K562 (cell line): ENCODE measurements at regions not wholly inside any gene's neighbourhood (a gene's known extent, or its start where the extent isn't known, plus 50 kb on each side); places are given as distances from the start of the nearest gene placed in this dataset.

Source experiments
- TCF7 ChIP-seq: sonication (generic); IDR thresholded peaks from 2 replicates; pipeline ENCODE4 v1.6.1; 2016; ENCODE audit warnings: antibody characterized with exemption, borderline replicate concordance
- THRAP3 ChIP-seq: fragments of 450-650 bp; IDR thresholded peaks from 2 replicates; pipeline ENCODE4 v1.6.1; 2016; ENCODE audit warnings: mild to moderate bottlenecking, inconsistent platforms, borderline replicate concordance
- TF ChIP-seq, protein P1 (sequence below): fragments of 450-650 bp; IDR thresholded peaks from 2 replicates; pipeline ENCODE4 v1.6.1; 2016; ENCODE audit warnings: mild to moderate bottlenecking, moderate library complexity

DNA sequence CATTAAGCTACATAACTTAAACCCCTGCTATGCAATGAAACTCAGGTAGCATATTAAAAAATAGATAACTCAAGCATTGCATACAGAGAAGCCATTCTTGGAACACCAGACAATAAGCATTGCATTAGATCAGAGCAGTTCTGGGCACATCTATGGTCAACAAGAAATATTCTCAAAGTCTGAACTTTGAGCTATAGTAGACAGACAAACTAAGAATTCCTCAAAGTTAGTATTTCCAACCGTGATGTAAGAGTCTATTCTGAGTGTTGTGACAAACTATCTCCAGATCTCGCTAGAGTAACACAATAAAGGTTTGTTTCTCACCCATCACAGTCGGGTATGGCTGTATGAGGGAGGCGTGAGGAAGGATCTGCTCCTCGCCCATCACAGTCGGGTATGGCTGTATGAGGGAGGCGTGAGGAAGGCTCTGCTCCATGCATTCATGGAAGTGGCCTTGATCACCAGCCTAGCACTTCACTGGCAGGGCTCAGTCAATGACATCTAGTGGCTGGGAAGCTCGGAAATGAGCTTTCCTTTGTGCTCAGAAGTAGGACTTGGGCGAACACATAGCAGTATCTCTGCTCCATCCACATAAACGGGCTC, 61.6 kb upstream of the ANKRD1 start (continued):
- TF ChIP-seq, protein P1, sequence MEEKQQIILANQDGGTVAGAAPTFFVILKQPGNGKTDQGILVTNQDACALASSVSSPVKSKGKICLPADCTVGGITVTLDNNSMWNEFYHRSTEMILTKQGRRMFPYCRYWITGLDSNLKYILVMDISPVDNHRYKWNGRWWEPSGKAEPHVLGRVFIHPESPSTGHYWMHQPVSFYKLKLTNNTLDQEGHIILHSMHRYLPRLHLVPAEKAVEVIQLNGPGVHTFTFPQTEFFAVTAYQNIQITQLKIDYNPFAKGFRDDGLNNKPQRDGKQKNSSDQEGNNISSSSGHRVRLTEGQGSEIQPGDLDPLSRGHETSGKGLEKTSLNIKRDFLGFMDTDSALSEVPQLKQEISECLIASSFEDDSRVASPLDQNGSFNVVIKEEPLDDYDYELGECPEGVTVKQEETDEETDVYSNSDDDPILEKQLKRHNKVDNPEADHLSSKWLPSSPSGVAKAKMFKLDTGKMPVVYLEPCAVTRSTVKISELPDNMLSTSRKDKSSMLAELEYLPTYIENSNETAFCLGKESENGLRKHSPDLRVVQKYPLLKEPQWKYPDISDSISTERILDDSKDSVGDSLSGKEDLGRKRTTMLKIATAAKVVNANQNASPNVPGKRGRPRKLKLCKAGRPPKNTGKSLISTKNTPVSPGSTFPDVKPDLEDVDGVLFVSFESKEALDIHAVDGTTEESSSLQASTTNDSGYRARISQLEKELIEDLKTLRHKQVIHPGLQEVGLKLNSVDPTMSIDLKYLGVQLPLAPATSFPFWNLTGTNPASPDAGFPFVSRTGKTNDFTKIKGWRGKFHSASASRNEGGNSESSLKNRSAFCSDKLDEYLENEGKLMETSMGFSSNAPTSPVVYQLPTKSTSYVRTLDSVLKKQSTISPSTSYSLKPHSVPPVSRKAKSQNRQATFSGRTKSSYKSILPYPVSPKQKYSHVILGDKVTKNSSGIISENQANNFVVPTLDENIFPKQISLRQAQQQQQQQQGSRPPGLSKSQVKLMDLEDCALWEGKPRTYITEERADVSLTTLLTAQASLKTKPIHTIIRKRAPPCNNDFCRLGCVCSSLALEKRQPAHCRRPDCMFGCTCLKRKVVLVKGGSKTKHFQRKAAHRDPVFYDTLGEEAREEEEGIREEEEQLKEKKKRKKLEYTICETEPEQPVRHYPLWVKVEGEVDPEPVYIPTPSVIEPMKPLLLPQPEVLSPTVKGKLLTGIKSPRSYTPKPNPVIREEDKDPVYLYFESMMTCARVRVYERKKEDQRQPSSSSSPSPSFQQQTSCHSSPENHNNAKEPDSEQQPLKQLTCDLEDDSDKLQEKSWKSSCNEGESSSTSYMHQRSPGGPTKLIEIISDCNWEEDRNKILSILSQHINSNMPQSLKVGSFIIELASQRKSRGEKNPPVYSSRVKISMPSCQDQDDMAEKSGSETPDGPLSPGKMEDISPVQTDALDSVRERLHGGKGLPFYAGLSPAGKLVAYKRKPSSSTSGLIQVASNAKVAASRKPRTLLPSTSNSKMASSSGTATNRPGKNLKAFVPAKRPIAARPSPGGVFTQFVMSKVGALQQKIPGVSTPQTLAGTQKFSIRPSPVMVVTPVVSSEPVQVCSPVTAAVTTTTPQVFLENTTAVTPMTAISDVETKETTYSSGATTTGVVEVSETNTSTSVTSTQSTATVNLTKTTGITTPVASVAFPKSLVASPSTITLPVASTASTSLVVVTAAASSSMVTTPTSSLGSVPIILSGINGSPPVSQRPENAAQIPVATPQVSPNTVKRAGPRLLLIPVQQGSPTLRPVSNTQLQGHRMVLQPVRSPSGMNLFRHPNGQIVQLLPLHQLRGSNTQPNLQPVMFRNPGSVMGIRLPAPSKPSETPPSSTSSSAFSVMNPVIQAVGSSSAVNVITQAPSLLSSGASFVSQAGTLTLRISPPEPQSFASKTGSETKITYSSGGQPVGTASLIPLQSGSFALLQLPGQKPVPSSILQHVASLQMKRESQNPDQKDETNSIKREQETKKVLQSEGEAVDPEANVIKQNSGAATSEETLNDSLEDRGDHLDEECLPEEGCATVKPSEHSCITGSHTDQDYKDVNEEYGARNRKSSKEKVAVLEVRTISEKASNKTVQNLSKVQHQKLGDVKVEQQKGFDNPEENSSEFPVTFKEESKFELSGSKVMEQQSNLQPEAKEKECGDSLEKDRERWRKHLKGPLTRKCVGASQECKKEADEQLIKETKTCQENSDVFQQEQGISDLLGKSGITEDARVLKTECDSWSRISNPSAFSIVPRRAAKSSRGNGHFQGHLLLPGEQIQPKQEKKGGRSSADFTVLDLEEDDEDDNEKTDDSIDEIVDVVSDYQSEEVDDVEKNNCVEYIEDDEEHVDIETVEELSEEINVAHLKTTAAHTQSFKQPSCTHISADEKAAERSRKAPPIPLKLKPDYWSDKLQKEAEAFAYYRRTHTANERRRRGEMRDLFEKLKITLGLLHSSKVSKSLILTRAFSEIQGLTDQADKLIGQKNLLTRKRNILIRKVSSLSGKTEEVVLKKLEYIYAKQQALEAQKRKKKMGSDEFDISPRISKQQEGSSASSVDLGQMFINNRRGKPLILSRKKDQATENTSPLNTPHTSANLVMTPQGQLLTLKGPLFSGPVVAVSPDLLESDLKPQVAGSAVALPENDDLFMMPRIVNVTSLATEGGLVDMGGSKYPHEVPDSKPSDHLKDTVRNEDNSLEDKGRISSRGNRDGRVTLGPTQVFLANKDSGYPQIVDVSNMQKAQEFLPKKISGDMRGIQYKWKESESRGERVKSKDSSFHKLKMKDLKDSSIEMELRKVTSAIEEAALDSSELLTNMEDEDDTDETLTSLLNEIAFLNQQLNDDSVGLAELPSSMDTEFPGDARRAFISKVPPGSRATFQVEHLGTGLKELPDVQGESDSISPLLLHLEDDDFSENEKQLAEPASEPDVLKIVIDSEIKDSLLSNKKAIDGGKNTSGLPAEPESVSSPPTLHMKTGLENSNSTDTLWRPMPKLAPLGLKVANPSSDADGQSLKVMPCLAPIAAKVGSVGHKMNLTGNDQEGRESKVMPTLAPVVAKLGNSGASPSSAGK: no peak
- TF ChIP-seq TCF7 (no peak), THRAP3 (no peak)
